Posterior cingulate gyrus (tissue), 11 donors: ENCODE measurements at regions not wholly inside any gene's neighbourhood (a gene's known extent, or its start where the extent isn't known, plus 50 kb on each side); places are given as distances from the start of the nearest gene placed in this dataset.

Experiments used
- DNase-seq, 10 donors: peaks; one replicate each; pipeline versions ENCODE4 v3.0.0 to v3.0.0-alpha.2; 2020 to 2021; ENCODE audit warnings: mixed read lengths in 3 of 10
- intact Hi-C: fragments of 100-400 bp; cut with DNase I; formaldehyde crosslinking; loops from one replicate; pipeline ENCODE4 v1.15.1; 2023

GRCh38 chr15:26378304-26378703 is 394.6 kb downstream of the GABRB3 start:
- intact Hi-C loops = no loop called here
- DNase-seq = no peak

GRCh38 chr15:26376243-26376642 is 396.6 kb downstream of the GABRB3 start:
- intact Hi-C loops = no loop called here

GRCh38 chr15:26374806-26375205 is 398.1 kb downstream of the GABRB3 start:
- no peak for DNase-seq
- intact Hi-C loops = no loop called here

More at GRCh38 chr15:26376243-26376642, 396.6 kb downstream of the GABRB3 start:
- peak in 4 of 10 donors; percentile 22 to 64 (median 30) for DNase-seq

GRCh38 chr15:26372706-26373105 is 400.2 kb downstream of the GABRB3 start:
- intact Hi-C loops = no loop called here

GRCh38 chr15:26365077-26365476 is 407.8 kb downstream of the GABRB3 start:
- DNase-seq = no peak
- intact Hi-C loops = no loop called here

More at GRCh38 chr15:26372706-26373105, 400.2 kb downstream of the GABRB3 start:
- DNase-seq = no peak

- intact Hi-C loops = no loop called here
- no peak for DNase-seq
These were observed 413.0 kb downstream of the GABRB3 start for GRCh38 chr15:26359855-26360254.

GRCh38 chr15:26358708-26359107 is 414.2 kb downstream of the GABRB3 start:
- DNase-seq = no peak
- intact Hi-C loops = no loop called here

DNA sequence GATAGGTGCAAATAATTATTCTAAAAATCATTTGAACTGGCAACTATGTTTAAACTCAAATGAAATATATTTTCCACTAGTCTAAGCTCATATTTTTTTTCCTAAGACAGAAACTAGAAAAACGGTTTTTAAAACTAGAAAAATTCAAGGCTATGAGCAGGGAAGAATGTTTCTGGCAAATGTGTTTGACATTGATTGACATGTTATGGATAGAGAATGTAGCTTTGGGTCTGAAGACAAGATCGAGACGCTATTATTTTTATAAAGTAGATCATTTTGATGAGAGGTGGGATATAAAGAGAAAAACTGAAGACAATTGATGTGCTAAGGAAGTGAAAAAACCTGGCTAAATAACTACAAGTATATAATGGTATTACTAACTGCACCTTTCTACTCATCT is 415.2 kb downstream of the GABRB3 start:
- intact Hi-C loops = no loop called here
- DNase-seq = no peak

GRCh38 chr15:26355472-26356074 is 417.3 kb downstream of the GABRB3 start:
- DNase-seq = no peak
- intact Hi-C loops = no loop called here

DNA sequence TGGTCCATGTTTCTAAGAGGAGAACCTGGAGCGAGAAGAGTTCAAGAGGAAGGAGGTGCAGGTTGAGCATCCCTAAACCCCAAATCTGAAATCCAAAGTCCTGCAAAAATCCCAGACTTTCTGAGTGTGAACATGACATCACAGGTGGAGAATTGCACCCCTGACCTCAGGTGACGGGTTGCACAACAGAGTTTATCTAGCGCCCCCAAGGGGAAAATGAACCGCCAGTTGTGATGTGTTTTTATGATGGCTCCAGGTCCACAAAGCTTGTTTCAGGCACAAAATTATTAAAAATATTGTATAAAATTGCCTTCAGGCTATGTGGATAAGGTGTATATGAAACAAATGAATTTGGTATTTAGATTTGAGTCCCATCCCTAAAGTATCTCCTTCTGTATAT is 420.0 kb downstream of the GABRB3 start:
- intact Hi-C loops = no loop called here
- DNase-seq = no peak

DNA sequence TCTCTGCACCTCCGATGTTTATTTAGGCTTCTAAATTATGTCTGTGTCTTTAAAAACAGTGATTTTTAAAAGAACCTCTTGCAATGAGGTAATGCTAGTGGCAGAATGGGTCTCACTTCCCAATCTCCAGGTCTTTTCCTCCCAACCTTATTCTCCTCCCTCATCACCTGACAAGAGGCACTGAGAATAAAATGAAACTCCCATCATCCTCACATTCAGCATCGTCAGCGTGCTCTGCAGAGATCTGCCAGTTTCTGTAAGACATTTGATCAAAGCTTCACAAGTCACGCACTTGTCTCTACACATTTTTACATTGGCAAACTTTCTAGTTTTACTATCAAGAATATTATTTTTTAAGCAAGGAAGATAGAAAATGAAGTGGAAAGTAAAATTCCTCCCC is 420.5 kb downstream of the GABRB3 start:
- intact Hi-C loops = no loop called here
- DNase-seq = no peak

GRCh38 chr15:26325495-26325894 is 447.4 kb downstream of the GABRB3 start:
- intact Hi-C loops = no loop called here
- DNase-seq = no peak

GRCh38 chr15:26323566-26323965 is 449.3 kb downstream of the GABRB3 start:
- DNase-seq = peak in 1 of 10 donors; percentile 24
- intact Hi-C loops = no loop called here

DNA sequence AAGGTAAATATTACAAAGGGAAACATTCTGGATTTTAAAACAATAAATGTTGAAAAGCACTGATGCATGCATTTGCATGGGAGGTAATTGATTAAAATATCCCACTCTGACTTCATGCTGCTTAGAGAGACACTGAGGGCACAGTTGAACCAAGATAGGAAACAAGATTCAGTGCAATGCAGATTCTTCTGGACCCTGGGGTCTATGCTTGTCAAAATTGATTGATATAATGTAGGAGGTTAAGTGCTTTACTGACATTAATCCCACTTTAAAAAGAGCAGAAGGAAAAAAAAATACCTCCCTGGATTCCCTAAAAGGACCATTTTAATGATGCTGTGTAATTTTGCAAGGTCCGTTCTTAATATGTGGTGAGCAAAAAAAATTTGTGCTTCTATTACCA is 454.2 kb downstream of the GABRB3 start:
- no peak for DNase-seq
- intact Hi-C loops = no loop called here

- no peak for DNase-seq
These were observed 451.4 kb upstream of the ATP10A start for GRCh38 chr15:26314577-26314976.

DNA sequence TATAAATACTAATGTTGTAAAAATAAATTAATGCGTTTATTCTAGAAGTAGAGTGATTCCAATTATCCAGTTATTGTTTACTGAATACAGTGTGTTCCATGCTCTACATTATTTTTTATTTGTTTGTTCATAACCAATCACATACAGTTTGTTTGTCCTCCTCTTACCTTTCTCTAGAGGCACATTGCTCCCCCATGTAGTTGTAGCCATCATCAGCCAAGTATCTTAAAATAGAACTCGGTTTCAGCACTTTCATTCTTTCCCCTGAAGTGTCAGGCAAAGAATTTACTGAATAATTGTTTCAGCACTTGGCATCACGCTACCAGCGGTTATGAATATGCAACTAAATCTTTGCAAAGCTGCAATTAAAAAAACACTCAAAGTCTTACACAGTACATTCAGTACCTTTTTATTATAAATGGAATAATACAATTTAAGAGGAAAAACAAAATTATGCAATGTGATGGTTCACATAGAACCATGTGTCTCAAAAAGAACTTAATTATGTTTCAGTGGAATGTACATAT is 448.6 kb upstream of the ATP10A start:
- no peak for DNase-seq
- intact Hi-C loops = no loop called here

More at GRCh38 chr15:26314577-26314976, 451.4 kb upstream of the ATP10A start:
- intact Hi-C loops = no loop called here

DNA sequence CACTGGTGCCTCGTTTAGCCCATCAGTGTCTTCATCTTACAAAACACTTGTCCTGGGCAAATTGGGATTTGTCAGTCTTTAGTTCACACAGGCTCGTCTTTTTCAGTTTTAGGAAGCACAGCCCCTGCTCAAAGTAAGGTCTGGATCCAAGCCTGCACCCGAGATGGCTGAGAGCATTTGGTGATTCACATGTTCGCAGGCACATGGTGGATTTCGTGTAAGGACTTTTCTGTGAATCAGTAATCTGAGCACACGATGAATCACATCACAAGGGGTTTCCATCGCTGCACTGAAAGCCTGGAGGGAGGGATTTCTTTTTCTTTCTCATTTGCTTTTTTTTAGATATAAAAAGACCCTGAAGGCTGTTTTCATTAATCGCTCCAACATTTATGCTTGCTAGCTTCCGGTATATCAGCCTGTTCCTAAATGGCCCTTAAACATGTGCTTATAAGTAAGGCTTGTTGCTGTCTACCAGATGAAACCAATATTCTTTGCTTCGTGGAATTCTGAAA is 435.6 kb upstream of the ATP10A start:
- intact Hi-C loops = no loop called here

GRCh38 chr15:26298010-26298658 is 435.0 kb upstream of the ATP10A start:
- intact Hi-C loops = no loop called here
- DNase-seq = peak in 1 of 10 donors; percentile 84

More for the DNA sequence above, 435.6 kb upstream of the ATP10A start:
- no peak for DNase-seq

GRCh38 chr15:26295336-26296085 is 432.4 kb upstream of the ATP10A start:
- intact Hi-C loops = no loop called here
- no peak for DNase-seq

DNA sequence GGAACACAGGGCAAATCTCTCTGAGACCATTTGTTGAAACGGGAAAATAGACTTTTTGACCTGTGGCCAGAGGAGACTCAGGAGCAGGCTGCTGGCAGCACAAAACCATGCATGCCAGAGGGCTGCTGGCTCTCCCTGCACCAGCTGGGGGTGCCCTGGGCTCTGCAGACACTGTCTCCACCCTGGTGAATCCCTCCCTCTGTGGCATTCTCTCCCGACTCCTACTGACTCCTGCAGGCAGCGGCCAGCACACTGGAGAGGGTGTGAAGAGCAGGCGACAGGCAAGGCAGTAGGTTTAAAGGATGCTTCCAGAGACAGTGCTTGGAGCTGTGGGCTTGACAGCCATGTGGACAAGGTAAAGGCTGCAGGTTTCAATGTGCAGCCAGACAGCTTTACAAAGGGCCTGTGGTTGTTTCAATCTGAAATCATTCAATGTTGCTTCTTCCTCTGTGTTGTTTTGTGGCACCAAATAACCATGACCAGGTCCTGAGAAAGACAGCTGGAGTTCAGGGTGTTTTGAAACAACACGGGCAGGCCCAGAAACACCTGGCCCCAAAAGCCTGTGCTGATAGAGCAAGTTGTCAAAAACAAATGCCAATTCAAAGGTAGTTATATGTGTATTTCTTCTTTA is 431.0 kb upstream of the ATP10A start:
- peak in 5 of 10 donors; percentile 12 to 88 (median 75) for DNase-seq
- intact Hi-C loops = no loop called here

GRCh38 chr15:26287381-26287780 is 424.3 kb upstream of the ATP10A start:
- intact Hi-C loops = no loop called here
- no peak for DNase-seq
